Right cardiac atrium (tissue), 5 donors: ENCODE measurements at regions not wholly inside any gene's neighbourhood (a gene's known extent, or its start where the extent isn't known, plus 50 kb on each side); places are given as distances from the start of the nearest gene placed in this dataset.

Source experiments
- ATAC-seq, 2 donors: fragments of 200-7000 bp; cut with Tn5 transposase; one replicate each; pipeline versions ENCODE4 v1.8.0 to v1.9.1; 2020; ENCODE audit warnings: moderate library complexity in 2 of 2, mild to moderate bottlenecking in 1 of 2
- DNase-seq, 3 donors: peaks; one replicate each; pipeline ENCODE4 v3.0.0-alpha.2; 2020
- H3K27ac ChIP-seq: one replicate; pipeline ENCODE4 v1.5.1; 2013; ENCODE audit warnings: mild to moderate bottlenecking, low read length, control low read depth, moderate library complexity
- H3K27me3 ChIP-seq: one replicate; pipeline ENCODE4 v1.6.1; 2013; ENCODE audit not compliant: control insufficient read depth, insufficient read depth
- H3K4me1 ChIP-seq: one replicate; pipeline ENCODE4 v1.6.1; 2013; ENCODE audit warnings: low read length; ENCODE audit not compliant: control insufficient read depth, insufficient read depth
- H3K4me3 ChIP-seq: one replicate; pipeline ENCODE4 v1.5.1; 2013; ENCODE audit warnings: low read length, control low read depth
- H3K9me3 ChIP-seq: one replicate; pipeline ENCODE4 v1.6.1; 2013; ENCODE audit warnings: low read length; ENCODE audit not compliant: control insufficient read depth
- WGBS: extraction: QIAGEN DNeasy Blood & Tissue Kit; methylation state at CpG from one replicate; pipeline ENCODE4 v1.1.7; 2013; 5-methylcytosine and 5-hydroxymethylcytosine counted together
- intact Hi-C, 4 donors: fragments of 100-400 bp; cut with DNase I; formaldehyde crosslinking; loops; one replicate each; pipeline versions ENCODE4 v1.11.0 to v1.14.0; 2022 to 2023
- donor health status: healthy with polysubstance abuse.
- donor health status: DM: no; HTN: yes; CAD: no.
- donor health status: DM: no; HTN: no; CAD: no.
- donor health status: DM: no; HTN: yes; CAD: no; lungs with severe emphysema.
- donor health status: DM: yes; HTN: yes; CAD: no.

DNA sequence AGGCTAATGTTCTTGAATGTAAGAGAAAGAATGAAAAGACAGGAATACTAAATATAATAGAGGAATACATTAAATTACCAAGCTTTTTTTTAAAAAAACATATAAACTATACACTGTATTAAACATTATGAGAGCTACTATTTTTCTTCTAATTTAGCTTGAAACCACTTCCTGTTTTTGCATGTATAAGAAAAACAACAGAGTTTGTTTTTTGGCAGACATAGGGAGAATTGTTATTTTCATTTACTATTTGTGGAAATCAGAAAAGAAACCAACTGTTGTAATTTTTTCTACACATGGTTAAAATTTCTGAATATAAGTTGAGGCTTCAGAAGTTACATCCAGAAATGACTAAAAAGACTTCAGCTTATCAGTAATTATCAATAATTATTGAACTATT lies 991.8 kb upstream of the GJE1 start:
- Histone ChIP-seq H3K9me3 (no peaks in the 10 kb centered on the region), H3K27ac (no peak overlapping the region), H3K4me1 (no peaks in the 10 kb centered on the region), H3K27me3 (no peaks in the 10 kb centered on the region), H3K4me3 (no peak overlapping the region)
- no peak for ATAC-seq
- intact Hi-C loops, result no loop called here
- DNase-seq, result no peak

DNA sequence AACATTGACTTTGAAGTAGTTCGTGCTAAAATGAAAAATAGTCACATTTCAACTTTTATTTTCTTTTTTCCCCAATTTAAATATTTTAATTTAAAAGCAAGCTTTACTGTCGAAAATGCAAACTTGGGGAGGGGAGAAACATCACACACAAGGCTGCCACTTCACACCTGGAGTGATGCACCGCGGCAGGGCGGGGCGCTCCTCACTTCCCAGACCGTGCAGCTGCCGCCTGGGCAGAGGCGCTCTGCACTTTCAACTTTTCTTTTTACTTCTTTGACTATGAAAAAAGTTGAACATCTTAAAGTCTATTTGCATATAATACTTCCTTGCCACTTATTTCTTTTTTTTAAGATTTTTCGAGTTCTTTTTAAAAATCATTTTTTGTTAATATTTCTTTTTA lies 993.3 kb upstream of the GJE1 start:
- no peak overlapping the region for H3K27ac ChIP-seq
- WGBS, result 96% methylated on average over 10 of the region's 10 CpGs
- H3K9me3 ChIP-seq, result no peaks in the 10 kb centered on the region
- H3K4me3 ChIP-seq, result no peak overlapping the region
- DNase-seq (no peak), ATAC-seq (no peak)
- H3K27me3 ChIP-seq, result no peaks in the 10 kb centered on the region
- H3K4me1 ChIP-seq, result no peaks in the 10 kb centered on the region
- intact Hi-C loops, result no loop called here

GRCh38 chr6:141134723-141135122 lies 998.0 kb upstream of the GJE1 start:
- H3K4me3 ChIP-seq, result no peak overlapping the region
- H3K27me3 ChIP-seq, result no peaks in the 10 kb centered on the region
- intact Hi-C loops, result no loop called here
- no peaks in the 10 kb centered on the region for H3K9me3 ChIP-seq
- ATAC-seq (no peak), DNase-seq (no peak)
- peaks cover 2% of the 10 kb centered on the region for H3K4me1 ChIP-seq
- WGBS, result 54% methylated on average over 1 of the region's 1 CpG
- H3K27ac ChIP-seq, result no peak overlapping the region

GRCh38 chr6:141133836-141134235 lies 998.9 kb upstream of the GJE1 start:
- ATAC-seq (no peak), DNase-seq (peak in 1 of 3 donors; percentile 39)
- intact Hi-C loops, result no loop called here
- Histone ChIP-seq H3K4me1 (peaks cover 2% of the 10 kb centered on the region), H3K27me3 (no peaks in the 10 kb centered on the region), H3K4me3 (no peak overlapping the region), H3K9me3 (no peaks in the 10 kb centered on the region), H3K27ac (no peak overlapping the region)
- 73% methylated on average over 3 of the region's 3 CpGs for WGBS

GRCh38 chr6:141133346-141133745 lies 999.4 kb upstream of the GJE1 start:
- no peak for DNase-seq
- Histone ChIP-seq H3K4me1 (peaks cover 2% of the 10 kb centered on the region), H3K4me3 (no peak overlapping the region), H3K27me3 (no peaks in the 10 kb centered on the region), H3K9me3 (no peaks in the 10 kb centered on the region), H3K27ac (no peak overlapping the region)
- intact Hi-C loops, result no loop called here
- ATAC-seq, result no peak
- 86% methylated on average over 1 of the region's 1 CpG for WGBS

DNA sequence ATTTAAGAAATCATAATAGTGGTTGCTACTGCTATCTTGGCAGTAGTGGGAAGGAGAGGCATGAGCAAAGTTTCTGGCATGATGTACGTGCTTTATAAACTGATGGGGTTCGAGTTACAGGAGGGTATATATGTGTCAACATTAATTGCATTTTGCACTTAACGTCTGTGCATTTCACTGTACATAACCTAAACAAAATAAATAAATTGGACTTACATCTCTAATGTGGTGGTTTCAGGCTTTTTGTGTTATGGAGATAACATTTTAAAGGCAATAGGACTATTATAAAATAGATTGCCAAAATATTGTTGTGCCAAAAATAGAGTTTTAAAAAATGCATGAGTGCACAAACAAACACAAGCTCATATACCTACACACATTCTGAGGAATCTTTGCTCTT lies 1001.1 kb upstream of the GJE1 start:
- DNase-seq (no peak), ATAC-seq (no peak)
- Histone ChIP-seq H3K27ac (no peak overlapping the region), H3K9me3 (no peaks in the 10 kb centered on the region), H3K4me3 (no peak overlapping the region), H3K4me1 (peaks cover 2% of the 10 kb centered on the region), H3K27me3 (no peaks in the 10 kb centered on the region)
- 60% methylated on average over 3 of the region's 3 CpGs for WGBS
- intact Hi-C loops, result no loop called here

- H3K27ac ChIP-seq, result no peak overlapping the region
- no peak for ATAC-seq
- no peaks in the 10 kb centered on the region for H3K9me3 ChIP-seq
- intact Hi-C loops, result no loop called here
- DNase-seq, result no peak
- H3K4me1 ChIP-seq, result no peaks in the 10 kb centered on the region
- H3K4me3 ChIP-seq, result no peak overlapping the region
- no peaks in the 10 kb centered on the region for H3K27me3 ChIP-seq
These were observed 1009.2 kb upstream of the GJE1 start for GRCh38 chr6:141123497-141123896.

DNA sequence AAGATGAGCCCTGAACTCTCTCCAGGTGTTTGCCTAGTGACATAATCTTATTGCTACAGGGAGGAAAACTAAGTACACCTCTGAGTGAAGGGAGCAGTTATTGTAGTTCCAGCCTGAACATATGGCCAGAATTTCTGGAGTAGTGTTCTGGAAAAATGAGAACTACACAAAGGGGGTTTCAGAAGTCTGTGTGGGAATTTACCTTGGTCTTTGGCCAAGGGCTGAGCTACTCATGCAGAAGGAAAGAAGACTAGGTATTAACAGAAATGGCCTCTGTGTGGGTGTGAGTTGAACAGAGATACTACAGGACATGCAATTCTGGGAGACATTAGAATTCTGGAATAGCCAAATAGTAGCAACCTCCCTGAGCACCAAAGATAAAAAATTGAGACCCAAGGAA lies 1009.7 kb upstream of the GJE1 start:
- H3K27ac ChIP-seq, result no peak overlapping the region
- H3K9me3 ChIP-seq, result no peaks in the 10 kb centered on the region
- no peak overlapping the region for H3K4me3 ChIP-seq
- DNase-seq (no peak), ATAC-seq (no peak)
- H3K4me1 ChIP-seq, result no peaks in the 10 kb centered on the region
- intact Hi-C loops, result no loop called here
- no peaks in the 10 kb centered on the region for H3K27me3 ChIP-seq

GRCh38 chr6:141118991-141119390 lies 1013.7 kb upstream of the GJE1 start:
- no peak for ATAC-seq

DNA sequence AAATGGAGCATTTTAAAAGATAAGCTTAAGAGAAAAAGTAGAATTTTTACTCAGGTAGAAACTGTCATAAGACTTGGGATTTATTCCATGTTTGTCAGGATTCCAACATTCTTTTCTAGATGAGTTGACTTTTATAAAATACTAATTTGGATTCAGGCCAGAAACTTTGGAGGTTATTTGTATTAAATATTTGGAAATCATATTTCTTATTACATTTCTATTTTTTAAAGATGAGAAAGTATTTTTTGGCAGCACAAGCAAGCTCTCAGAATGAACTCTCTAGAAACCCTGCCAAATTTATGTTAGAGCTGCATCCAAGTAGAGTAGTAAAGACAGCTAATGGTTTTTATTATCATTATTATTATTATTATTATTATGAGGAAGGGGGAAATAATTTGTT lies 1014.9 kb upstream of the GJE1 start:
- ATAC-seq (no peak), DNase-seq (no peak)
- no peak overlapping the region for H3K27ac ChIP-seq
- no peaks in the 10 kb centered on the region for H3K4me1 ChIP-seq
- H3K27me3 ChIP-seq, result no peaks in the 10 kb centered on the region
- intact Hi-C loops, result no loop called here
- no peak overlapping the region for H3K4me3 ChIP-seq
- no peaks in the 10 kb centered on the region for H3K9me3 ChIP-seq

More at GRCh38 chr6:141118991-141119390, 1013.7 kb upstream of the GJE1 start:
- DNase-seq, result no peak
- Histone ChIP-seq H3K27me3 (no peaks in the 10 kb centered on the region), H3K4me3 (no peak overlapping the region), H3K27ac (no peak overlapping the region), H3K4me1 (no peaks in the 10 kb centered on the region), H3K9me3 (no peaks in the 10 kb centered on the region)
- intact Hi-C loops, result no loop called here
- WGBS, result 34% methylated on average over 2 of the region's 2 CpGs

- Histone ChIP-seq H3K4me3 (no peak overlapping the region), H3K4me1 (no peaks in the 10 kb centered on the region), H3K27me3 (no peaks in the 10 kb centered on the region), H3K9me3 (no peaks in the 10 kb centered on the region), H3K27ac (no peak overlapping the region)
- intact Hi-C loops, result no loop called here
- ATAC-seq (peak; percentile 81 to 95), DNase-seq (peak in 2 of 3 donors; percentile 32 to 65)
- 41% methylated on average over 2 of the region's 2 CpGs for WGBS
These were observed 1022.2 kb upstream of the GJE1 start for GRCh38 chr6:141110481-141110880.

DNA sequence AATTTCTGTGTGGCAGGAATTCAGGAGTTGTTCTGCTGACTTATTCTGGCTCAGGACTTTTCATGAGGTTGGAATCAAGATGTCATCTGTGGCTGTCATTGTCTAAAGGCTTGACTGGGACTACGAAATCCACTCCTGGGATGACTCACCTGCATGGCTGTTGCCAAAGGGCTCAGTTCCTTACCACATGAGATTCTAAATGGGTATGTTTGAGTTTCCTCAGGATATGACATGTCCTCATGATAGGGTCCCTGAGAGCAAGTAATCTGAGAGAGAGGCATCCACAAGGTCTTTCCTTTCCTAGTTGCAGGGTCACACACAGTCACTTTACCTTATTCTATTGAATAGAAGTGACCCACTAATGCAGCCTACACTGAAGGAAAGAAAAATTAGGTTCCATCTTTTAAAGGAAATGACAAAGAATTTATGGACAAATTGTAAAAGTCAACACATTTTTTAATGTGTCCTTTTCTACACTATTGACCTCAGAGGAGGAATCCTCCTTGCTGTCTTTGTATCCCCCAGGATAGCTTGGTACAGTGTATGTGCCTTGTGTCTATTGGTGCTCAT lies 1025.0 kb upstream of the GJE1 start:
- intact Hi-C loops, result no loop called here
- DNase-seq, result no peak
- H3K9me3 ChIP-seq, result no peaks in the 10 kb centered on the region
- no peaks in the 10 kb centered on the region for H3K27me3 ChIP-seq
- no peak overlapping the region for H3K4me3 ChIP-seq
- 66% methylated on average over 1 of the region's 1 CpG for WGBS
- H3K4me1 ChIP-seq, result no peaks in the 10 kb centered on the region
- no peak overlapping the region for H3K27ac ChIP-seq
- no peak for ATAC-seq
